NCI-H524 (cell line): ENCODE measurements at regions not wholly inside any gene's neighbourhood (a gene's known extent, or its start where the extent isn't known, plus 50 kb on each side); places are given as distances from the start of the nearest gene placed in this dataset.

Experiments
- DNase-seq, 2 experiments: peaks; one replicate each; lab custom pipeline; 2025; lab: John Stamatoyannopoulos, UW

DNA sequence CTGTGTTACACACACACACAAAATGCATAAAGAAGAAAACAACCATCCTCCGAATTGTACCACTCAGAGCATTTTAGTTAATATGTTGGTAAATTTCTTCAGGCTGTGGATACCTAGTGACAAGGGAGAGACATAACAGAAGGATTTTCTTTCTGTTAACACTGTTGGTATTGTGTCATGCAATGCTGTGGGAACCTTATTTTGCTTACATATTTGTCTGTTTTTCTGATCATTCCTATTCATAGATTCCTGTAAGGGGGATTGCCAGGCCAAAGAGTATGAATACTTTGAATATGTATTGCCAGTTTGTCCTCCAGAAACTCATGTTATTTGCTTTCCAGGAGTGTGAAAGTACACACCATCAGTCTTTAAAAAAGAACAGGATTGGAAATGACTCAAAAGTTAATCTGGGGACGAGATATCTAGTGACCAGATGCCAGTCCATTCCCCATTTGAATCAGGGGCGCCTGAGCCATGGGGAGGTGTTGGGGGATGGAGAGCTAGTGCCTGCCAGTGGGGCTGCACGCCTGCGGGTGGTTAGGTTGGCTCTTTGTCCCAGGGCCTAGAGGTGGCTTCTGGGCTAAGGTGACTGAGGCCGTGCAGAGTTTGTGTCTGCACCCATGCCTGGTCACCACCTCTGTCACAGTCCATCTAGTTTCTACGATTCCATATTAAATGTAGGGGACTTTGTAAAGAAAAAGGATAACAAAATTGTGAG, 142.0 kb downstream of the PTPN20 start:
- DNase-seq, result no peak

DNA sequence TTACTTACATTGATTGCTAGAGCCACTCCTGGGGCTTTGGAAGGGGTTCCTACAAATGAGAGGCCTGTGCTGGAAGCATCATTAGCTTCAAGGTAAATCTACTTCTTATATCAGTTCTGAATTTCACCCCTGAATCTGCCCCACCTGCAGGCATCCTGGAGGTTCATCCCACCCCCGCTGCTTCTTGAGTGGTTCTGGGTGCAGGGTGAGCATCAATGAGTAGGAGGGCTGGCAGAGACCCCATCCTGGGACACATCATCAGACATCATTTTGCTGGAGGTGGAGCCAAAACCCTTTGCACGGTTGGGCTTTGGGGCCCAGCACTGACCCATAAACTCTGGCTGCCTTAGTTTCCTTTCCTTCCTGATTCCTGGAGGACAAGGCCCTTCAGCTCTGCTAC, 143.7 kb downstream of the PTPN20 start:
- no peak for DNase-seq

DNA sequence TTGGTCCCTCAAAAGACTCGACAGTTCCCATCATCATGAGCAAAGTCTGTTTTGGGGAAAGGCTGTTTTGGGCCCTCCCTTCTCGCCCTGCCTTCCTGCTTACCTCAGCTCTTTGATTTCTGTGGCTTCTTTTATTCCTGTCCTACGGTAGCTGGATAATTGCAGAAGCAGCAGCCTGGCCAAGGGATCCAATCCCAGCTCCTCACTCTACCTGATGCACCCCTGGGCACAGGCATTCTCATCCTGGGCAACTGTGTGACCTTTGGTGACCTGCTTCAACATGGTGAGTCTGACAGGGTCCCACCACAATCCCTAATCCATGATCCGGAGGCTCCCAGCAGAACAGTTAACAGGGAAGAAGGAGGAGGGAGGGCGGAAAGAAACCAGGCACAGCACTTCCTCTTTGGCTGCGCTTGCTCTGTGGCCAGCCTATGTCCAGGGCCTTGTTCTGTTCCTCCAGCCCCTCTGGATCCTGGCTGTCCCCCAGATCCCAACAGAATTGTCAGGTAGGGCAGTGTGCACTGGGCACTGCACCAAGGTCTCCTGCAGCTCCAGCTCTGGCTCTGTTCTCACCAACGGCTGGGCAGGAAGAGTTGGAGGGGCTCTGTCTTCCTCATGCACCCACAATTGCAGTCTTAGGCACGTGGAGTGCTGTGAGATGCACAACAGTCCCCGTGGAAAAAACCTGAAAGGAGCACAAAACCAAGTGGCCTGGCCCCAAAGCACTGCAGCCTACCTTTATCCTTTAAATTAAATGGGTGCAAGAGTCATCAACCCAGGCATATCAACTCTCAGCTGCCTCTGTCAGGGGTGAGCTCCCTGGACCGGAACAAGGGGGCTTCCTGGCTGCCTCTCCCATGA, 144.4 kb downstream of the PTPN20 start:
- no peak for DNase-seq

DNA sequence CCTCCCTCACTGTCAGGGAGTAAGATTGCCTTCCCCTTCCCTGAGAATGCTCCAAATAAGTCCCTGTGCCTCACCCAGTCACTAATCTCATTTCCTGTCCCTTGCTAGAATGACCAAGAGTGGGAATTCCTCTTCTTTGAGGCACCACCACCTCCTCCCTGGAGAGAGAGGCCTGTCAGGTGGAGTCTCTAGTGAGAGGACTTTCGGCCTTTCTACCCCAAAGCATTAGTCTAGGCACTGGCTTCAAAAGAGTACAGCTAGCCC, 145.0 kb downstream of the PTPN20 start:
- DNase-seq, result no peak

DNA sequence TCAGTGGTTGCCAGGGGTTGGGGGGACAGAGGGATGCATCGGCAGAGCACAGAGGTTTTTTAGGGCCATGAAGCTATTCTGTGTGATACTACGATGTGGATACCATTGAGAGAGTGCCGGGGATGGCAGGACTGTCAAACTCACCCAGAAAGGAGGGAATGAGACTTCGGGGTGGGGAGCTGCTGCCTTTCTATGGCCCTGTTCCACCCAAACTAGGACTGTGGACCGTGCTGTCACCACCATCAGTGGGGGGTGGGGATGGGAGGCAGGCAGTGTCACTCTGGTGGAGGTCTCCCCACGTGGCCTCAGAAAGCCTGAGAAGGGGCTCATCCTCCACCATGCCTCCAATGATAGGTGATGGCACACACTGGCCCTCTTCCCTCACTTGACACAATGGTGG, 146.2 kb downstream of the PTPN20 start:
- DNase-seq, result no peak

DNA sequence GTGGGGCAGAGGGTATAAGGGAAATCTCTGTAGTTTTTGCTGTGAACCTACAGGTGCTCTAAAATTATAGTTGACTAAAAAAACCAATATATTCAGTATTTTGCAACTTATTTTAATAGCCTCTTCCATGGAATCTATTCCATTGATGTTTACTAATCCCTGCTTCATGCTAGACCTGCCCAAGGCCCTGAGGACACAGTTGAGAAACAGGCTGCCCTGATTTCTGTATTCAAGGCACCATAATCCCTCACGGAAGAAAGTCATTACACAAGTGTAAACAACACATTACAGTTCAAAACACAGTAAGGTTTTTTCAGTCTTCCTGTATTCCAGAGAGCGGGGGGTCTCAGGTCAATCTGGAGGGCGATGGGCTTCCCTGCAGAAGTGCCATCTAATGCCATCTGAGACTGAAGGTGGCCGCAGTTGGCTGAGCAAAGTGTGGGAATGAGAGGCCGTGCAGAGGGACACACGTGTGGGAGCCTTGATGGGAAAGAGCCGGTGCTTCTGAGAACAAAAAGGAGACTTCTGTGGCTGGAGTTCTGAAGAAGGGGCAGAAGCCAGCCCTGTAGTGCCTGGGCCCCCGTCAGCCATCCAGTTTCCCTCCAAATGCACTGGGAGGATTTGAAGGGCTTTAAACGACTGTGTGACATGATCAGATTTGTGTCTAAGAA, 146.9 kb downstream of the PTPN20 start:
- DNase-seq, result no peak

DNA sequence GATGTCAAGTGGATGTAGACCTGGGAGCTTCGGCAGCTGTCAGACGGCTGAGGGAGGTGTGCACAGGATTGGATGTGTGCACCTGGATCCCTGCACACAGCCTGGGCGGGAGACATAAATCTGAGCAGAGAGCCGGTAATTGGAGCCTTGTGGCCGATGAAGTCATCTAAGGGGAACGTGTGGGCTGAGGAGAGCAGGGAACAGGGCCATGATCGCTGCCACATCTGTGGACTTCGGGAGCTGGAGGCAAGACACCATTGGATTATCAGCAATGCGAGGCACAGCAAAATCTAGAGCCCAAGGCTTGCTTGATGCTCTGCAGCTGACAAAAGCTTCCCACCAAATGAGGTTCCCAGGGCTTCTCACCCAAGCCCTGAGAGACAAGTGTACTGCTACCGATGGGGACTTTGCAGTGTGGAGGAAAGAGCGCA, 147.7 kb downstream of the PTPN20 start:
- no peak for DNase-seq

DNA sequence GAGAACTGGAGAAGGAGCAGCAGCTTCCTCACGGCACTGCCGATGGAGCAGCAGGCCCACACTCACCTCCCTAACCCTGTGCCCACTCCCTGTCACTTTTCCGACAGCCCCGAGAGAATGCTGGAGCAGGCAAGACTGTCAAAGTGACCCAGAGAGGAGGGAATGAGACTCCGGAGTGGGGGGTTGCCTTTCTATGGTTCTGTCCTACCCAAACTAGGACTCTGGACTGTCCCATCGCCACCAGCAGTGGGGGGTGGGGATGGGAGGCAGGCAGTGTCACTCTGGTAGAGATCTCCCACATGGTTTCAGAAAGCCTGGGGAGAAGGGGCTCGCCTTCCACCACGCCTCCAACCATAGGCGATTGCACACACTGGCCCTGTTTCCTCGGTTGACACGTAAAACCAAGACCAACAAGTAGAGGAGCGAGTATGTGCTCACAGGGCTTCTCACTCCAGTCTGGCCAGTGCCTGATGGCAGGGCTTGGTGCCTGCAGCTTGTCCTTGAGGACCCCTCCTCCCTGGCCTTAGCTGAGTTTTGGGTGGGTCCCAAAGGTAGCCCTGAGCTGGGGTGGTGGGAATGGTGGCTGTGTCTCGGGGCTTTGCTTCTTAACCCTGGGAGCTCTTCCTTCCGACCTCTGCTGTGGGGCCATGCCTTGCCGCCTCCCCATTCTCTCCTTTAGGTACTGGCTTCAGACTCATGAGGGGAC, 148.5 kb downstream of the PTPN20 start:
- DNase-seq, result no peak

DNA sequence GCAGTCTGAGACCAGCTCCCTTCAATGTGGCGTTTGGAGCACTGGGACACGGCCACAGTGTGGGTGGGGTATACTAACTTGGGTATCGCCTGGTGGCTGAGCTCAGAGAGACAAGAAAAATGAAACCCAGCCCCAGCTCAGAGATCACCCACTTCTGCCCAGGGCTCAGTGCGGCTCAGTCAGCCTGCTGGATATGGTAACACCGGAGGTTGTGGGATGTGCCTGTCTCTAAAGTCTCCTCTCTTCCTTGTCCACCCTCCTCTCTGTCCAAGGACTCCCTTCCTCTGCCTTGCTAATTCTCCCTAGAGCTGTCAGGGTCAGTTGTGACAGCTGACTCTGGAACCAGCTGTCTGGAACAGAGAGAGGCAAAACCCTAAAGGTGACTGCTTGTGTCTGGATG, 149.1 kb downstream of the PTPN20 start:
- DNase-seq, result no peak

DNA sequence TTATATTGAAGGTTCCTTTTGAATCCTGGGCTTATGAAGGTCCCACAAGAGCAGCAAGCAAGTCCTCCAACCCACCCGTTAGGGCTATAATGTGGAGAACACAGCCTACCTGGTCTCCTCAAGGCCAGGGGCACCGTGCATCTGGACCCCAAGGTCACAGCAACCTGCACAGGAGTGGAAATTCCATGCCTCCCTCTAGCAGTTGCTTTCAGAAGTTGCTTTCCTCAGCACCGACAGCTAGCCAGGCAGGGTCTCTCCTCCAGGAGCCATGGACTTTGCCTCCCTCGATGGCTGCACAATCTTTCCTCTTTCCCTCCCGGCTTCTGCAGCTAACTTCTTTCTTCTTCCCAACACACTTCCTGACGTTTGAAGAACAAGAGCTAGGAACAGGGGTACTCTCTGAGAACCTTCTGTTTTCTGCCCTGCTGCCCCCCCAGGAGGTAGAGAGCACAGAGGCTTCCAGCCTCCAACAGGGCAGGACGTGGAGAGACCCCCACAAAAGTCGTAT, 149.8 kb downstream of the PTPN20 start:
- no peak for DNase-seq

DNA sequence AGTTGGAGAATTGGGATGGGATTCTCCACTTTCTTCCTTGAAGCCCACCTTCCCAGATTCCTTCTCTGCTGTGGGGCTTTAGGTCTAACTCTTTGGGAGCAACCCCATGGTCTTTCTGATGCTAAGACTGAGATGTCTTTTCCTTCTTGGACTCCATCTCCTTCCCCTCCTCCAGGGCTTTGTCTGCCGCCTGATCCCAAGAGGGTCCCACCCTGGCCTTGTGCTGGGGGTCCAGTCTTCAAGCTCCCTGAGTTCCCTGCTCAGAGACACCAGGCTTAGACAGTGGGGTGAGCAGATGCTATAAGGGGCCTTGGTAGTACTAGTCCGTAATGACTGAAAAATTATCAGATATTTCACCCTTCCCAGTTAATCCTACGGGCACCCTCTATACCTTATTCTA, 150.5 kb downstream of the PTPN20 start:
- no peak for DNase-seq

DNA sequence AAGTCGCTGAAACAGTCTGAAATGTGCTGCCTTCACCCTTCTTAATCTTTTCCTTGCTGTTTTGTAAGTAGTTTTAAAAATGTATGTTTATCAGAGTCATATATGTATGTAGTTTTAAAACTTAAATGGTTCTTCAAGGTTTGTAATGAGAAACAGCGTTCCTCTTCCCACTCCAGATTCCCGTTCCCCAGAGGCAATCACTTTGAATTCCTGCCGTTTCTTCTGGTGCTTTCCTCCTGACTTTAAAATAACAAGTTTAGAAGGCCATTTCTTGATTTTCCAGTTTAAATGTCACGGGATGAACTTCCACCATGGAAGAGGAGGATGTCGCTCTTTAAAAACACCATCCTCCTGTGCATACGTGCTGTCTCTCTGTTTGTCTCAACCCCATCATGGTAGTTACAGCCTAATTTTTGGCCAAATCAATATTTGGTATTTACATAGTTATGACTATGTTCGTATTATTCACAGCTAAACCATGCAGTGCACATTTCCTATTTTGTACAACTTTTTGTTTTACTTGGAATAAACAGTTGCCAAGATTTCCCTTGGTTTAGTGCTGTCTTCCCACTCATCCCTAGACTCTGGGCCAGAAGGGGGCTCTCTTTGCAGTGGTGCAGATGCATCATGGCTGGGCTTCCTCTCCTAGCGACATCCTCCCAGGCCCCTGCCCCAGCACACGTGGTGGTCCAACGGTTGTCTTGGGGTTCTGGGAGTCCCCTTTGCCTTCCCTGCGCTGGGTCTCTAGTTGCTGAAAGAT, 151.4 kb downstream of the PTPN20 start:
- DNase-seq, result no peak

DNA sequence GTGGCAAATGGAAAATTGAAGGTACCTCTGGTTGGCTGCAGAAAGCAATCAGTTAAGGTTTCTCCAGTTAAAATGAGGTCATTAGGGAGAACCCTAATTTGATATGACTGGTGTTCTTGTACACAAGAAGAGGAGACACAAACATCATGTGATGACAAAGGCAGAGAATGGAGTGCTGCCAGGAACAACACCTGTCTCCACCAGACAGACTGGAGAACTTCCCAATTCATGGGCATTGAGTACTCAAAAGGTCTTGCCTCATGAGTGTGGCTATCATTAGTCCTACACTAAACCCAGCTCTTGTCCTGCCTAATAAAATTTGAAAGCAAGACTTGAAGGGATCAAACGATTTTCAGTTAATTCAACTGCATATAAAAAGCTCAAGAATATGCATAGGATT, 152.6 kb downstream of the PTPN20 start:
- no peak for DNase-seq

DNA sequence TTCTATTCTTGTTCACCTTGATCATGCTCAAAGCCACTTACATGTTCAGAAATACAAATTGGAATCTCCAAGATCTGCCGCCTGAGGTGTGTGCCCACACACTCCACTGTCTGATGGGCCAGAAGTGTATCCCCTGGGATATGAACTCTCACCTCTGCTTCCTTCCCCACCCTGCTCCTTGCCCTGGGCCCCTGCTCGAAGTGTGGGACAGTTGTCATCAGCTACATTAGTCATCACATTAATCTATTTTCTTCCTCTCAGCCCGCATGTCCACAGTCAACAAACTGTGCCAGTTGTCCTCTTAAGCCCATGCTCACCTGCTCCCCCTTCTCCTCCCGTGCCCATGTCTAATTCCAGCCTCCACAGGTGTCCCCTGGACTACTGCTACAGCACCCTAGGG, 154.7 kb downstream of the PTPN20 start:
- DNase-seq, result no peak

DNA sequence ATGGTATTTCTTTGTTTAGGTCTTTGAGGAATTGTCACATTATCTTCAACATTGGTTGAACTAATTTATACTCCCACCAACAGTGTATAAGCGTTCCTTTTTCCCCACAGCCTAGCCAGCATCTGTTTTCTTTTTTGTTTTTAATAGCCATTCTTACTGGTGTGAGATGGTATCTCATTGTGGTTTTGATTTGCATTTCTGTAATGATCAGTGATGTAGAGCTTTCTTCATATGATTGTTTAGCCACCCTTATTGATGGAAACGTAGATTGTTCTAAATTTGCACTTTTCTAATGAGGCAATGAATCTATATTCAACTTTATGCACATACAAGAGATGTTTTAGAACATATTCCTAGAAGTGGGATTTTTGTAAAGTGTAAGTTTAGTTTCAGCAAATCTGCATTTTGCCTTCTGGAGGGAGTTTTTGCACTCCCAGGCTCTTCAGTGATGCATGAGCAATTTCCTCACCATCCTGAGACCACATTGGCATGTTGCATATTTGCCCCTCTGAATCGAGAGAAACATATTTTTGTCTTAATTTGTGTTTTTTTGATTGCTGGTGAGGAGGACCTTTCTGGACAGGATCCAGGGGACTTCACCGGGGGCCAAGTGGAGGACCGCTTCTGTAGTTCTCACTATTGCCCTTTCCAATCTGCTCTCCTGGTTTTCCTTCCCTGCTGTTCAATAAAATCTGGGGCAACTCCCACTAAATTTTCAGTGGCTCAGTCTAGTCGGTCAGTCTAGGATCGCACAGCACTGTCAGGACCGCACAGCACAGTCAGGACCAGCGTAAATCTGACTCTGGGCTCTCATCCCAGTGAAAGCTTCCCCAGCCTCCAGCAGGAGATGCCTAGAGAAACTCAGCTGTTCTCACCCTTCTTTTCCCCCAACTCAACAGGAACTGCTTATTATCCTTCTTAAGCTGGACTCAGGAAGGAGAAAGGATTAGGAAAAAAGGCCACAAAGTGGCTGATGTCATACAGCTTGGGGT, 157.0 kb downstream of the PTPN20 start:
- no peak for DNase-seq

DNA sequence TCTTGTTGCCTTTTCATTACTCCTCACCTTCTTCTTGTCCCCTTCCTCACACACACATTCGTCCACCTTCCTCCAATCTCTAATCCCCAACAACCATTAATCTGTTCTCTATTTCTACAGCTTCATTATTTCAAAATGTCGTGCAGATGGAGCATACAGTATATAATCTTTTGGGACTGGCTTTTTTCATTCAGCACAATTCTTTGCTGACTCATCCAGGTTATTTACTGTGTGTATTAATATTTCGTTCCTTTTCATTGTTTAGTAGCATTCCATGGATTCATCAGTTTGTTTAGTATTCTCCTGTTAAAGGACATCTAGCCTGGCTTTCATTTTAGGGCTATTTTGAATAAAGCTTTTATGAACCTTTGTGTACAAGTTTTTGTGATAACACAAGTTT, 159.3 kb downstream of the PTPN20 start:
- DNase-seq, result no peak

DNA sequence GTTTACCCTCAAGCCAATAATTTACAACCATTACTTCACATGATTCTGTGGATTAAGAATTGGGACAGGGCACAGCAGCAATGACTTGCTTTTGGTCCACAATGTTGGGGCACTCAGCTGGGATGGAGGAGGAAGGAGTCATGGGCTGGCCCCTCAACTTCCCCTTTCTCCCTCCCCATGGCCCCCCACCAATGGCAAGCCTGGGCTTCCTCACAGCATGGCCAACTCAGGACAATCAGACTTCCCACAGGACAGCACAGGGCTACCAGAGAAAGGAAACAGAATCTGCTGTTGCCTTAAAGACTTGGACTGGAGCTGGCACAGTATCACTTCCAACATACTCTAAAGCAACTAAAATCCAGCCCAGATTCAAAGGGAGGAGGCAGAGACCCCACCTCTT, 160.7 kb downstream of the PTPN20 start:
- no peak for DNase-seq

DNA sequence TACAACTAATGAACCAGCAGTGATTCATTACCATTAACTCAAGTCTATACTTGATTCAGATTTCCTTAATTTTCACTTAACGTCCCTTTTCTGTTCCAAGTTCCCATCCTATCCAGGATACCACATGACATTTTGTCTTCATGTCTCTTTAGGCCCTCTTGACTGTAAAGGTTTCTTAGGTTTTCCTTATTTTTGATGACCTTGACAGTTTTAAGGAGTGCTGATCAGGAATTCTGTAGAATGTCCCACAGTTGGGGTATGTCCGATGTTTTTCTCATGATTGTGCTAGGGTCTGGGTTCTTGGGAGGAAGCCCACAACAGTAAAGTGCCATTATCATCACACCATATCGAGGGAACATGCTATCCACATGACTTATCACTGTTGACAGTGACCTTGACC, 162.7 kb downstream of the PTPN20 start:
- no peak for DNase-seq

DNA sequence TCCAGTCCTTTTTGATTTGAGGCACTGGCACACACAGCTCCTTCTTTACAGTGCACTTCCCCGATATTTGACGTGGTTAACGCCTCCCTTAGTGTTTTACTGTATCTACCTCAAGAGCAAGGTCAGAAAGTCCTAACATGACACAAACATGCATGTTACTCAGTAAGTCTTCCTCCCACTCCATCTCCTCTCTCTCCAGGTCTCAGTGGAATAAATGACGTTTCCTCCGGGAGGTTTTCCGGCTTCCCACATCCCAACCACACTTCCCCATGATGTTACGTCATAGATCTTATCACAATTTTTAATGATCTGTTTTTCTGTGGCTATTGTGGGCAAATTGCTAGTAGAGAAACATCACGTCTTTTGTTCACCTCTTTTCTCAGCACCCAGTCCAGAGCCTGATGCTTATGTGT, 165.7 kb downstream of the PTPN20 start:
- DNase-seq, result no peak

DNA sequence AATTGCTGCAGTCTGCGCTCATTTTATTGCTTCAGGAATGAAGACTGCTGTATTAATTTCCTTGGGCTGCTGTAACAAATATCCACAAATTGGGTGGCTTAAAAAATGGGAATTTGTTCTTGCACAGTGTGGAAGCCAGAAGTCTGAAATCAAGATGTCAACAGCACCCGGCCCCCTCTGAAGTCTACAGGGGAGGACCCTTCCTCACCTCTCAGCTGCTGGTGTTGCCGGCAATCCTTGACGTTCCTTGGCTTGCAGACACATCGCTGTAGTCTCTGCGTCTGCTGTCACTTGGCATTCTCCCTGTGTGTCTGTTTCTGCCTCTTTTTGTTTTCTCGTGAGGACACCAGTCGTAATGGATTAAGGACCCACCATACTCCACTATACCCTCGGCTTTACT, 166.2 kb downstream of the PTPN20 start:
- DNase-seq, result no peak
